HEK293T (cell line): ENCODE measurements at regions not wholly inside any gene's neighbourhood (a gene's known extent, or its start where the extent isn't known, plus 50 kb on each side); places are given as distances from the start of the nearest gene placed in this dataset.

Experiments used
- CTCF ChIA-PET: fragments of 350-600 bp; formaldehyde crosslinking; extraction: SDS; loops from one replicate; lab custom pipeline; 2021; ENCODE audit warnings: antibody characterized with exemption, inconsistent platforms; lab: Yijun Ruan, JAX
- POLR2A ChIA-PET: fragments of 350-600 bp; formaldehyde crosslinking; extraction: SDS; loops from one replicate; lab custom pipeline; 2020; ENCODE audit warnings: antibody characterized with exemption, inconsistent platforms; lab: Yijun Ruan, JAX
- DNase-seq: peaks from one replicate; pipeline ENCODE4 v3.0.0; 2012; ENCODE audit warnings: mixed read lengths; ENCODE audit errors: extremely low spot score
- ARNT ChIP-seq: fragments of 450-650 bp; IDR thresholded peaks from 2 replicates; pipeline ENCODE4 v1.6.1; 2017; ENCODE audit warnings: mild to moderate bottlenecking
- BHLHE40 ChIP-seq: fragments of 450-650 bp; IDR thresholded peaks from 2 replicates; pipeline ENCODE4 v1.6.1; 2016; ENCODE audit warnings: mild to moderate bottlenecking, moderate library complexity, borderline replicate concordance
- CTBP1 ChIP-seq: fragments of 450-650 bp; IDR thresholded peaks from 2 replicates; pipeline ENCODE4 v1.6.1; 2016; ENCODE audit warnings: borderline replicate concordance
- ELF4 ChIP-seq: fragments of 450-650 bp; IDR thresholded peaks from 2 replicates; pipeline ENCODE4 v1.6.1; 2017; ENCODE audit warnings: antibody characterized with exemption
- FOXA1 ChIP-seq: fragments of 450-650 bp; IDR thresholded peaks from 2 replicates; pipeline ENCODE4 v1.6.1; 2016; ENCODE audit warnings: mild to moderate bottlenecking
- FOXK2 ChIP-seq: fragments of 450-650 bp; IDR thresholded peaks from 2 replicates; pipeline ENCODE4 v1.6.1; 2016; ENCODE audit warnings: mild to moderate bottlenecking
- FOXM1 ChIP-seq: fragments of 450-650 bp; IDR thresholded peaks from 2 replicates; pipeline ENCODE4 v1.6.1; 2017; ENCODE audit warnings: mild to moderate bottlenecking, borderline replicate concordance
- HDGF ChIP-seq: fragments of 450-650 bp; IDR thresholded peaks from 2 replicates; pipeline ENCODE4 v1.6.1; 2017; ENCODE audit warnings: antibody characterized with exemption, borderline replicate concordance
- L3MBTL2 ChIP-seq: fragments of 450-650 bp; conservative IDR thresholded peaks from 2 replicates; pipeline ENCODE4 v1.6.1; 2016; ENCODE audit warnings: mild to moderate bottlenecking
- LEF1 ChIP-seq: fragments of 450-650 bp; IDR thresholded peaks from 2 replicates; pipeline ENCODE4 v1.6.1; 2017; ENCODE audit warnings: mild to moderate bottlenecking, borderline replicate concordance
- NFRKB ChIP-seq: fragments of 450-650 bp; IDR thresholded peaks from 2 replicates; pipeline ENCODE4 v1.6.1; 2016; ENCODE audit warnings: mild to moderate bottlenecking, moderate library complexity
- PKNOX1 ChIP-seq: fragments of 450-650 bp; IDR thresholded peaks from 2 replicates; pipeline ENCODE4 v1.6.1; 2016
- SP1 ChIP-seq: fragments of 450-650 bp; IDR thresholded peaks from 2 replicates; pipeline ENCODE4 v1.6.1; 2017
- SUZ12 ChIP-seq: fragments of 450-650 bp; IDR thresholded peaks from 2 replicates; pipeline ENCODE4 v1.6.1; 2016; ENCODE audit warnings: mild to moderate bottlenecking
- TARDBP ChIP-seq: fragments of 450-650 bp; IDR thresholded peaks from 2 replicates; pipeline ENCODE4 v1.6.1; 2016
- ZNF384 ChIP-seq: fragments of 450-650 bp; IDR thresholded peaks from 2 replicates; pipeline ENCODE4 v1.6.1; 2016

- no peak for DNase-seq
- TF ChIP-seq FOXK2 = no peak
- TF ChIP-seq SUZ12 = no peak
- TF ChIP-seq ELF4 = no peak
- ChIA-PET POLR2A (no interaction called here), CTCF (no interaction called here)
These were observed 448.1 kb upstream of the VRK2 start for GRCh38 chr2:57598551-57598950.

- TF ChIP-seq CTBP1 (no peak), FOXM1 (no peak), SP1 (no peak), TARDBP (no peak), LEF1 (no peak), PKNOX1 (no peak), L3MBTL2 (no peak)
- ChIA-PET CTCF (no interaction called here), POLR2A (no interaction called here)
- DNase-seq = no peak
These were observed 443.9 kb upstream of the VRK2 start for GRCh38 chr2:57602733-57603132.

- ChIA-PET CTCF (no interaction called here), POLR2A (no interaction called here)
- DNase-seq = no peak
- TF ChIP-seq ZNF384 (no peak), SP1 (no peak), FOXA1 (no peak), NFRKB (no peak), FOXM1 (no peak)
These were observed 431.6 kb upstream of the VRK2 start for GRCh38 chr2:57614988-57615387.

DNA sequence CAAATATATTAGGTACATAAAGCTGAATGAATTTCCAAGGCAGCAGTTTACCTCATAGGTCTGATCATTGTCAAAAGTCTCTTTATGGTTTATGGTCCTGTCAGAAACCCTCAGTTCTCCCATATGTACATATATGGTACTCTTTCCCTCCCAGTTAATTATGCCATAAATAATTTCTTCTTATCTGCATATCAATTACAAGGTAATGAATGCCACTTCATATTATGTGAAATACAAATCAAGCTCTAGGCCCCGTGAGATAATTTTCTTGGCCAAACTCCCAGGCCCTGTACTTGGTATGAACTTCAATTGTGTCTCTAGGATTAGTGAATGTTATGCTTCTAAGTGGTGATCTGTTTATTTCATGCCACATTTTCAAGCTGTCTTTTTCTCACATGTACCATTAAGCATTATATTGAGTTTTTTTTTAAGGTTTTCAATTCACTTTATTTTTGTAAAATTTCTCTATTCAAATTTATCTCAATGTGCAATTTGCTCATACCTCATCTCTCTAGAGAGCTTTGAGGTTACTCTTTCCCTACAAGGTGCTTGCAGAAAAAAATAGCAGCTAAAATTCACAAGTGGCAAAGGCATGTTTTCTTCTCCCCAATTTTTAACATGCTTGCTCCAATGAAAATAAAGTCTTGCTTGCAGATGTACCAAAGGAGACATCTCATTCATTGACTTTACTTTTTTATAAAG lies 430.6 kb upstream of the VRK2 start:
- no peak for TF ChIP-seq FOXM1
- no peak for TF ChIP-seq LEF1
- TF ChIP-seq ARNT = no peak
- no peak for TF ChIP-seq FOXA1
- no peak for TF ChIP-seq BHLHE40
- TF ChIP-seq SUZ12 = no peak
- TF ChIP-seq NFRKB = no peak
- TF ChIP-seq ELF4 = no peak
- no peak for TF ChIP-seq L3MBTL2
- TF ChIP-seq HDGF = no peak
- TF ChIP-seq FOXK2 = no peak
- TF ChIP-seq CTBP1 = no peak
- no peak for TF ChIP-seq TARDBP
- TF ChIP-seq SP1 = no peak
- no peak for TF ChIP-seq PKNOX1
- no peak for TF ChIP-seq ZNF384
- ChIA-PET POLR2A (no interaction called here), CTCF (no interaction called here)
- DNase-seq = no peak

DNA sequence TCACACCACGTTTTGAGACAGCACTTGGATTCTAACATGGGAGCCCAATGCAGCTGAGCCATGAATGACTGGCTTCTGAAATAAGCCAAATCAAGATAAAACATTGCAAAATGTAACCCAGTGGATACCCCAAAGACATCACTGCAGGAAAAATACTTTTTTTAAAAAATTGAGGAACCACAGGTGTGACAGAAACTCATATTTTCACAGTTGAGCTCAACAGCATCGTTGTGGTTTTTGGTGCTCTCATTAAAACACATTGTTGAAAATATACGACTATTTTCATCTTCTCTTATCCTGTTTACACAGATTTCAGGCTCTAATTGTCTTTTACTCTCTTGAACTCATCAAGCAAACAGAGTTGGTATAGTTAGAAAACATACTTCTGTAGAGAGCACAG lies 429.3 kb upstream of the VRK2 start:
- TF ChIP-seq LEF1 (no peak), PKNOX1 (no peak), ELF4 (no peak), HDGF (no peak), NFRKB (no peak), FOXK2 (no peak), ZNF384 (no peak), SP1 (no peak), SUZ12 (no peak), L3MBTL2 (no peak), FOXA1 (no peak), ARNT (no peak), FOXM1 (no peak), TARDBP (no peak), CTBP1 (no peak), BHLHE40 (no peak)
- POLR2A ChIA-PET = no interaction called here
- DNase-seq = no peak
- CTCF ChIA-PET = no interaction called here

GRCh38 chr2:57621122-57621663 lies 425.4 kb upstream of the VRK2 start:
- no peak for TF ChIP-seq ZNF384
- no peak for TF ChIP-seq ELF4
- TF ChIP-seq BHLHE40 = no peak
- TF ChIP-seq FOXM1 = no peak
- no peak for TF ChIP-seq CTBP1
- TF ChIP-seq FOXK2 = no peak
- TF ChIP-seq HDGF = no peak
- no peak for TF ChIP-seq PKNOX1
- no peak for TF ChIP-seq FOXA1
- TF ChIP-seq TARDBP = no peak
- TF ChIP-seq ARNT = no peak
- no peak for TF ChIP-seq NFRKB
- TF ChIP-seq LEF1 = no peak
- no peak for TF ChIP-seq SUZ12
- TF ChIP-seq SP1 = no peak
- no peak for TF ChIP-seq L3MBTL2
- DNase-seq = no peak
- ChIA-PET POLR2A (no interaction called here), CTCF (no interaction called here)
